ENCODE measurements at regions not wholly inside any gene's neighbourhood (a gene's known extent, or its start where the extent isn't known, plus 50 kb on each side); places are given as distances from the start of the nearest gene placed in this dataset.

GRCh38 chr5:126182971-126183695 lies 240.1 kb upstream of the GRAMD2B start:
- BruUV-seq (replicated peaks) = no TSS peak
- H3K9me3 Mint-ChIP-seq (ENCODE audit: low read depth, unreplicated experiment) = no peaks in the 10 kb centered on the region
- H3K27ac Mint-ChIP-seq (ENCODE audit: unreplicated experiment) = no peak overlapping the region
- no peaks in the 10 kb centered on the region for H3K36me3 Mint-ChIP-seq (ENCODE audit: insufficient read depth, unreplicated experiment)
- intact Hi-C loops (cut with micrococcal nuclease; ENCODE audit: unreplicated experiment) = no loop called here
- TF ChIP-seq CTCF (IDR thresholded peaks at IDR 0.05; ENCODE audit: unreplicated experiment) = no peak
- CTCF ChIA-PET = no interaction called here
- H3K4me3 Mint-ChIP-seq (ENCODE audit: low read depth, unreplicated experiment) = no peak overlapping the region
- DNase-seq = no peak
- H3K27me3 Mint-ChIP-seq (ENCODE audit: unreplicated experiment) = no peaks in the 10 kb centered on the region
- no peaks in the 10 kb centered on the region for H3K4me1 Mint-ChIP-seq (ENCODE audit: low read depth, unreplicated experiment)

GRCh38 chr5:126184474-126184873 lies 238.7 kb upstream of the GRAMD2B start:
- CTCF ChIA-PET = no interaction called here
- no peaks in the 10 kb centered on the region for H3K36me3 Mint-ChIP-seq (ENCODE audit: insufficient read depth, unreplicated experiment)
- no TSS peak for BruUV-seq (replicated peaks)
- H3K27ac Mint-ChIP-seq (ENCODE audit: unreplicated experiment) = no peak overlapping the region
- intact Hi-C loops (cut with micrococcal nuclease; ENCODE audit: unreplicated experiment) = no loop called here
- H3K4me1 Mint-ChIP-seq (ENCODE audit: low read depth, unreplicated experiment) = no peaks in the 10 kb centered on the region
- H3K9me3 Mint-ChIP-seq (ENCODE audit: low read depth, unreplicated experiment) = no peaks in the 10 kb centered on the region
- DNase-seq = no peak
- TF ChIP-seq CTCF (IDR thresholded peaks at IDR 0.05; ENCODE audit: unreplicated experiment) = no peak
- H3K27me3 Mint-ChIP-seq (ENCODE audit: unreplicated experiment) = no peaks in the 10 kb centered on the region
- H3K4me3 Mint-ChIP-seq (ENCODE audit: low read depth, unreplicated experiment) = no peak overlapping the region

- intact Hi-C loops (cut with micrococcal nuclease; ENCODE audit: unreplicated experiment) = no loop called here
- H3K9me3 Mint-ChIP-seq (ENCODE audit: low read depth, unreplicated experiment) = no peaks in the 10 kb centered on the region
- DNase-seq = no peak
- no peak for TF ChIP-seq CTCF (IDR thresholded peaks at IDR 0.05; ENCODE audit: unreplicated experiment)
- H3K27me3 Mint-ChIP-seq (ENCODE audit: unreplicated experiment) = no peaks in the 10 kb centered on the region
- no peaks in the 10 kb centered on the region for H3K4me1 Mint-ChIP-seq (ENCODE audit: low read depth, unreplicated experiment)
- BruUV-seq (replicated peaks) = no TSS peak
- CTCF ChIA-PET = no interaction called here
- H3K27ac Mint-ChIP-seq (ENCODE audit: unreplicated experiment) = no peak overlapping the region
- no peak overlapping the region for H3K4me3 Mint-ChIP-seq (ENCODE audit: low read depth, unreplicated experiment)
- H3K36me3 Mint-ChIP-seq (ENCODE audit: insufficient read depth, unreplicated experiment) = no peaks in the 10 kb centered on the region
These were observed 237.0 kb upstream of the GRAMD2B start for GRCh38 chr5:126186210-126186609.

- H3K4me3 Mint-ChIP-seq (ENCODE audit: low read depth, unreplicated experiment) = no peak overlapping the region
- H3K4me1 Mint-ChIP-seq (ENCODE audit: low read depth, unreplicated experiment) = no peaks in the 10 kb centered on the region
- no peaks in the 10 kb centered on the region for H3K27me3 Mint-ChIP-seq (ENCODE audit: unreplicated experiment)
- TF ChIP-seq CTCF (IDR thresholded peaks at IDR 0.05; ENCODE audit: unreplicated experiment) = no peak
- no peak overlapping the region for H3K27ac Mint-ChIP-seq (ENCODE audit: unreplicated experiment)
- BruUV-seq (replicated peaks) = no TSS peak
- CTCF ChIA-PET = no interaction called here
- no peaks in the 10 kb centered on the region for H3K9me3 Mint-ChIP-seq (ENCODE audit: low read depth, unreplicated experiment)
- intact Hi-C loops (cut with micrococcal nuclease; ENCODE audit: unreplicated experiment) = no loop called here
- no peak for DNase-seq
- no peaks in the 10 kb centered on the region for H3K36me3 Mint-ChIP-seq (ENCODE audit: insufficient read depth, unreplicated experiment)
These were observed 234.4 kb upstream of the GRAMD2B start for GRCh38 chr5:126188804-126189203.
